Adrenal gland (tissue), 9 donors: ENCODE measurements at regions not wholly inside any gene's neighbourhood (a gene's known extent, or its start where the extent isn't known, plus 50 kb on each side); places are given as distances from the start of the nearest gene placed in this dataset.

ENCODE experiments used
- DNase-seq, 7 donors: peaks; one replicate each; pipeline ENCODE4 v3.0.0-alpha.2; 2019 to 2020
- H3K27ac ChIP-seq, 5 donors: fragments of 200-600 bp; sonication (generic) in 4 of 5; 1 replicate in 3 of 5; 2 replicates in 2 of 5; pipeline versions ENCODE4 v1.5.1 to v1.8.0; 2016 to 2020; ENCODE audit warnings: mild to moderate bottlenecking in 1 of 5
- H3K27me3 ChIP-seq: fragments of 200-600 bp; 2 replicates; pipeline ENCODE4 v1.8.0; 2021
- H3K36me3 ChIP-seq, 2 donors: fragments of 200-600 bp; replicated peaks in 1 of 2; 1 replicate in 1 of 2; 2 replicates in 1 of 2; pipeline versions ENCODE4 v1.5.1 to v1.8.0; 2018 to 2022
- H3K4me1 ChIP-seq, 2 donors: fragments of 200-600 bp; replicated peaks in 1 of 2; 1 replicate in 1 of 2; 2 replicates in 1 of 2; pipeline versions ENCODE4 v1.5.1 to v1.8.0; 2018 to 2021
- H3K4me3 ChIP-seq, 4 donors: fragments of 200-600 bp; sonication (generic) in 3 of 4; one replicate each; pipeline ENCODE4 v1.5.1; 2016 to 2018
- H3K9me3 ChIP-seq, 3 donors: fragments of 200-600 bp; sonication (generic) in 1 of 3; replicated peaks in 1 of 3; 1 replicate in 2 of 3; 2 replicates in 1 of 3; pipeline versions ENCODE4 v1.5.1 to v1.8.0; 2016 to 2021
- CTCF ChIP-seq, 6 experiments: fragments of 450-650 bp in 4 of 6; fragments of 200-600 bp in 2 of 6; sonication (generic) in 1 of 6; IDR thresholded peaks; 1 replicate in 5 of 6; 2 replicates in 1 of 6; pipeline versions ENCODE4 v1.5.1 to v1.8.0; 2016 to 2021; ENCODE audit warnings: antibody characterized with exemption in 6 of 6, mild to moderate bottlenecking in 2 of 6, moderate library complexity in 1 of 6
- POLR2A ChIP-seq, 2 donors: fragments of 450-650 bp; IDR thresholded peaks; one replicate each; pipeline ENCODE4 v1.6.1; 2017; ENCODE audit warnings: antibody characterized with exemption in 2 of 2, mild to moderate bottlenecking in 2 of 2, moderate library complexity in 1 of 2
- WGBS, 4 donors: extraction: QIAGEN DNeasy Blood & Tissue Kit in 2 of 4; methylation state at CpG; one replicate each; pipeline versions ENCODE4 v1.1.5 to v1.1.7; 2013 to 2017; 5-methylcytosine and 5-hydroxymethylcytosine counted together
- intact Hi-C, 2 donors: fragments of 100-400 bp; cut with DNase I; formaldehyde crosslinking; loops; one replicate each; pipeline versions ENCODE4 v1.14.1 to v1.15.0; 2022 to 2023
- donor health status: healthy with polysubstance abuse.
- donor health status: Bipolar disorder and iron deficiency.
- donor health status: DM: yes; HTN: yes; CAD: no.
- donor health status: DM: no; HTN: no; CAD: no.
- donor health status: DM: no; HTN: no; CAD: no.

DNA sequence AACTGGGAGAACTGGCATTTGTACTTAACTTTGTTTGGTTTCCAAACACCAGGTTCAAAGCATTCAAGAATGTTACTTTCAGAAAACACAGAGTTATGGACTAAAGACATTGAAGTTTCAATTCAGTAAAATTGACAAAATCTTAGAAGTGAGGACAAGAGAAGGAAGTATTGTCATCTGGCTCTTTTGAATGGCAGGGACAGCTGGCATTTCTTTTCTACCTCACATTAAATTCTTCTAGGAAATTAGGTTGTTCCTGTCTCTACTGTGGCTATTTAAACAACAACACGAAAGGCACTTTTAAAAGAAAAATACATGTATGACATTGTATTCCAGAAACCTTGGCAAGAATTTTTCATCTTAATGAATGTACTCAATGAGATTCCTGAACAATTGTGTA lies 600.0 kb upstream of the CA10 start:
- Histone ChIP-seq H3K27ac (no peak overlapping the region), H3K4me3 (no peak overlapping the region), H3K36me3 (no peaks in the 10 kb centered on the region), H3K27me3 (no peaks in the 10 kb centered on the region), H3K4me1 (no peaks in the 10 kb centered on the region), H3K9me3 (no peaks in the 10 kb centered on the region)
- TF ChIP-seq POLR2A (IDR thresholded peaks at IDR 0.05) (no peak), CTCF (IDR thresholded peaks at IDR 0.05) (no peak)
- WGBS, 4 donors = 38 to 58% (median 43%) methylated on average over 1 of the region's 1 CpG
- intact Hi-C loops = no loop called here
- DNase-seq = no peak

DNA sequence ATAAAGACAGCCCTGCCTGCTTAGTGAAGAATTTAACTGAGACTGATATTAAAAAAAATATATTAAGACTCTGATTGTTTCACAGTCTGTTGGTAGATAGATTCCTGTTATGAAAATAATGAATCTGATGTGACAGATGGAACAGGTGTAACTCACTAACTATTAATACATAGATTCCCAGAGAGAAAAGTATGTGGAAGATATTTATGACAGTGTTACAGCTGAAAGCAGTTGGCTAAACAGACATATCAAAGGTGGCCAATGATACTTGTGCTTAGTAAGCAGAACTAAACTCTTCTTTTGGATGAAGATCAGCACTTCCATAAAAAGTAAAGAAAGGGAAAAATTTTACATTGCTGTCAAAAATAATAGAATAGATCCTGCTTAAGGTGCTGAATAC lies 598.2 kb upstream of the CA10 start:
- Histone ChIP-seq H3K4me3 (no peak overlapping the region), H3K9me3 (no peaks in the 10 kb centered on the region), H3K36me3 (no peaks in the 10 kb centered on the region), H3K27ac (no peak overlapping the region), H3K4me1 (no peaks in the 10 kb centered on the region), H3K27me3 (no peaks in the 10 kb centered on the region)
- intact Hi-C loops = no loop called here
- no peak for DNase-seq
- TF ChIP-seq POLR2A (IDR thresholded peaks at IDR 0.05) (no peak), CTCF (IDR thresholded peaks at IDR 0.05) (no peak)

DNA sequence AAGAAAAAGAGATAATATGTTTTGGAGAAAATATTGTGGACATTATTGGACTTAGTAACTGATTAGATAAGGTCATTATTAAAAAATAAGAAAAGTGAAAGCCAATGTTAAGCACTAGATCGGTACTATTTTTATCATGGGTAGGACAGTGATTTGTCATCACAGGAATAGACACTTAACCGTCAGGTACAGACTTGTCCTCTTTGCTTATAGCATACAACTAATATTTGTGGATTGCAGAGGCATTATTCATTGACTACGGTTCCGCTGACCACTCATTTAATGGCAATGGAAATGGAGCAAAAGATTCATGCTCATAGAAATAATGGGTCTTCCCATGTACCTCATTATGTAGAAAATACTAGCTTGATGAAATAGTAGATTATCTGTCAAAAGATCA lies 596.3 kb upstream of the CA10 start:
- no peaks in the 10 kb centered on the region for H3K4me1 ChIP-seq
- WGBS, 4 donors = 81 to 87% (median 82%) methylated on average over 4 of the region's 4 CpGs
- H3K36me3 ChIP-seq = no peaks in the 10 kb centered on the region
- DNase-seq = no peak
- no peak overlapping the region for H3K27ac ChIP-seq
- TF ChIP-seq CTCF (IDR thresholded peaks at IDR 0.05) (no peak), POLR2A (IDR thresholded peaks at IDR 0.05) (no peak)
- H3K27me3 ChIP-seq = no peaks in the 10 kb centered on the region
- intact Hi-C loops = no loop called here
- no peaks in the 10 kb centered on the region for H3K9me3 ChIP-seq
- H3K4me3 ChIP-seq = no peak overlapping the region

GRCh38 chr17:52751051-52751450 lies 592.5 kb upstream of the CA10 start:
- TF ChIP-seq POLR2A (IDR thresholded peaks at IDR 0.05) (no peak), CTCF (IDR thresholded peaks at IDR 0.05) (no peak)
- 70 to 75% (median 71%) methylated on average over 1 to 3 of the region's 3 CpGs; no CpG with 5 or more reads in 1 of the 4 donors for WGBS, 4 donors

More at GRCh38 chr17:52751051-52751450, 592.5 kb upstream of the CA10 start:
- intact Hi-C loops = no loop called here
- Histone ChIP-seq H3K4me3 (no peak overlapping the region), H3K9me3 (no peaks in the 10 kb centered on the region), H3K36me3 (no peaks in the 10 kb centered on the region), H3K4me1 (no peaks in the 10 kb centered on the region), H3K27me3 (no peaks in the 10 kb centered on the region), H3K27ac (no peak overlapping the region)
- peak in 1 of 7 donors; percentile 52 for DNase-seq
